ENCODE measurements at regions not wholly inside any gene's neighbourhood (a gene's known extent, or its start where the extent isn't known, plus 50 kb on each side); places are given as distances from the start of the nearest gene placed in this dataset.

DNA sequence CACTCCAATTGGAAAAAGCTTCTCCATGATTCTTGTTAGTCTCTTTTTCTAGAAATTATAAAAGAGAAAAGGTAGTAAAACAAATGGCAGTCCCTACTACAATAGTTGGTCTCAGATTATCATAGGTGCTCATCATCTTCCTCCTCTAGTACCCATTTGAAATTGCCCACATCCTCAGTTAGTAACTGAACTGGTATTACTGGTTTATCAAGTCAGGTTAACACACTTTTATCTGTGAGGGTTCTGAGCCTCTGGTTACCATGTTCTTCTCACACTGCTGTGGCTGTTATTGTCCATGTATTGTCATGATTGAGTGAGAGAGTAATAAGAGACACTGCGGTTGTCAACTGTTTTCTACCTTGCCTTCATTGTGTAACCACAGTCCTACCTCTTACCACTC lies 901.7 kb downstream of the TLE1 start:
- TF ChIP-seq, protein P1, sequence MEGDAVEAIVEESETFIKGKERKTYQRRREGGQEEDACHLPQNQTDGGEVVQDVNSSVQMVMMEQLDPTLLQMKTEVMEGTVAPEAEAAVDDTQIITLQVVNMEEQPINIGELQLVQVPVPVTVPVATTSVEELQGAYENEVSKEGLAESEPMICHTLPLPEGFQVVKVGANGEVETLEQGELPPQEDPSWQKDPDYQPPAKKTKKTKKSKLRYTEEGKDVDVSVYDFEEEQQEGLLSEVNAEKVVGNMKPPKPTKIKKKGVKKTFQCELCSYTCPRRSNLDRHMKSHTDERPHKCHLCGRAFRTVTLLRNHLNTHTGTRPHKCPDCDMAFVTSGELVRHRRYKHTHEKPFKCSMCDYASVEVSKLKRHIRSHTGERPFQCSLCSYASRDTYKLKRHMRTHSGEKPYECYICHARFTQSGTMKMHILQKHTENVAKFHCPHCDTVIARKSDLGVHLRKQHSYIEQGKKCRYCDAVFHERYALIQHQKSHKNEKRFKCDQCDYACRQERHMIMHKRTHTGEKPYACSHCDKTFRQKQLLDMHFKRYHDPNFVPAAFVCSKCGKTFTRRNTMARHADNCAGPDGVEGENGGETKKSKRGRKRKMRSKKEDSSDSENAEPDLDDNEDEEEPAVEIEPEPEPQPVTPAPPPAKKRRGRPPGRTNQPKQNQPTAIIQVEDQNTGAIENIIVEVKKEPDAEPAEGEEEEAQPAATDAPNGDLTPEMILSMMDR (IDR thresholded peaks at IDR 0.05; ENCODE audit: insufficient read depth, low read length, poor library complexity, severe bottlenecking): no peak
- no peak for TF ChIP-seq EZH2phosphoT487 (conservative IDR thresholded peaks at IDR 0.05; ENCODE audit: low read length)
- no peak overlapping the region for H3K4me3 ChIP-seq (ENCODE audit: insufficient read depth, low read length, poor library complexity, severe bottlenecking)
- H4K20me1 ChIP-seq (ENCODE audit: low read depth, low read length): no peaks in the 10 kb centered on the region
- H2AFZ ChIP-seq (ENCODE audit: low read depth, low read length, severe bottlenecking): no peak overlapping the region
- no peaks in the 10 kb centered on the region for H3K36me3 ChIP-seq (ENCODE audit: low read length)
- H3K9me2 ChIP-seq (replicated peaks; ENCODE audit: insufficient read depth, low read length): no peaks in the 10 kb centered on the region
- H3K9ac ChIP-seq (ENCODE audit: low read length): no peak overlapping the region
- no peaks in the 10 kb centered on the region for H3K27me3 ChIP-seq (ENCODE audit: low read length)
- H3K27ac ChIP-seq (ENCODE audit: low read depth, low read length): no peak overlapping the region
- no peak overlapping the region for H3K4me2 ChIP-seq (ENCODE audit: low read depth, low read length, poor library complexity, severe bottlenecking)
- H3K9me3 ChIP-seq (ENCODE audit: insufficient read depth, low read length): no peaks in the 10 kb centered on the region
- H3K79me2 ChIP-seq (ENCODE audit: insufficient read depth, low read length): no peaks in the 10 kb centered on the region
- no peaks in the 10 kb centered on the region for H3F3A ChIP-seq (ENCODE audit: insufficient read depth)

DNA sequence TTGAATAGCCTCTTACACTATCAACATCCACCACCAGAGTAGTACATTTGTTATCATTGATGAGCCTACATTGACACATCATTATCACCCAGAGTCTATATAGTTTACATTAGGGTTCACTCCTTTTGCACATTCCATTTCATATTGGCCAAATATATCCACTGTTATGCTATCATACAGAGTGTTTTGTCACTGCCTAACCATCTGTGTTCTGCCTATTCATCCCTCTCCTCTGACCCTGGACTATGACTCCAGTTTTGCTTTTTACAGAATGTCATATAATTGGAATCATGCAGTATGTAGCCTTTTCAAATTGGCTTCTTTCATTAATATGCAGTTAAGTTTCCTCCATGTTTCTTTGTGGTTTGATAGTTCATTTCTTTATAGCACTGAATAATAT lies 904.7 kb downstream of the TLE1 start:
- no peak overlapping the region for H3K9ac ChIP-seq (ENCODE audit: low read length)
- H4K20me1 ChIP-seq (ENCODE audit: low read depth, low read length): no peaks in the 10 kb centered on the region
- no peaks in the 10 kb centered on the region for H3F3A ChIP-seq (ENCODE audit: insufficient read depth)
- H2AFZ ChIP-seq (ENCODE audit: low read depth, low read length, severe bottlenecking): no peak overlapping the region
- H3K4me2 ChIP-seq (ENCODE audit: low read depth, low read length, poor library complexity, severe bottlenecking): no peak overlapping the region
- H3K4me3 ChIP-seq (ENCODE audit: insufficient read depth, low read length, poor library complexity, severe bottlenecking): no peak overlapping the region
- H3K79me2 ChIP-seq (ENCODE audit: insufficient read depth, low read length): no peaks in the 10 kb centered on the region
- no peak overlapping the region for H3K27ac ChIP-seq (ENCODE audit: low read depth, low read length)
- no peaks in the 10 kb centered on the region for H3K36me3 ChIP-seq (ENCODE audit: low read length)
- H3K9me3 ChIP-seq (ENCODE audit: insufficient read depth, low read length): no peaks in the 10 kb centered on the region
- TF ChIP-seq, protein P1 (IDR thresholded peaks at IDR 0.05; ENCODE audit: insufficient read depth, low read length, poor library complexity, severe bottlenecking): no peak
- no peak for TF ChIP-seq EZH2phosphoT487 (conservative IDR thresholded peaks at IDR 0.05; ENCODE audit: low read length)
- 0 out of 2 replicates have a peak, but pooled peaks cover 2% of the 10 kb centered on the region for H3K9me2 ChIP-seq (replicated peaks; ENCODE audit: insufficient read depth, low read length)
- H3K27me3 ChIP-seq (ENCODE audit: low read length): no peaks in the 10 kb centered on the region

DNA sequence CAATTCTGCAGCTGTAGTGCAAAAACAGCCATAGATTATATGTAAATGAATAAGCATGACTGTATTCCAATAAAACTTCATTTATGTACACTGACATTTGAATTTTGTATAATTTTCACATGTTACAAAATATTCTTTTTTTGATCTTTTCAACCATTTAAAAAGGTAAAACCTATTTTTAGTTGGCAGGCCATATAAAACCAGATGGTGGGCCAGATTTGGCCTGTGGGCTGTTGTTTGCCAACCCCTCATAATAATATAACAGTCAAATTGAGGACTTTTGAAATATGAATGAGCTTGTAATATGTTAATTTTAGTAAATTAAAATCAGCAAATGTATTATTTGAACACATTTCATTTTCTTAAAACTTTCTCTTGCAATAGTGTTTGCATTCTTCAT lies 913.4 kb downstream of the TLE1 start:
- H3K36me3 ChIP-seq (ENCODE audit: low read length): no peaks in the 10 kb centered on the region
- H3K79me2 ChIP-seq (ENCODE audit: insufficient read depth, low read length): no peaks in the 10 kb centered on the region
- H3K4me2 ChIP-seq (ENCODE audit: low read depth, low read length, poor library complexity, severe bottlenecking): no peak overlapping the region
- no peaks in the 10 kb centered on the region for H4K20me1 ChIP-seq (ENCODE audit: low read depth, low read length)
- TF ChIP-seq, protein P1 (IDR thresholded peaks at IDR 0.05; ENCODE audit: insufficient read depth, low read length, poor library complexity, severe bottlenecking): no peak
- TF ChIP-seq EZH2phosphoT487 (conservative IDR thresholded peaks at IDR 0.05; ENCODE audit: low read length): no peak
- no peak overlapping the region for H3K27ac ChIP-seq (ENCODE audit: low read depth, low read length)
- peaks cover 2% of the 10 kb centered on the region; the same call in 1 of the 2 replicates for H3K9me2 ChIP-seq (replicated peaks; ENCODE audit: insufficient read depth, low read length)
- no peak overlapping the region for H3K4me3 ChIP-seq (ENCODE audit: insufficient read depth, low read length, poor library complexity, severe bottlenecking)
- no peaks in the 10 kb centered on the region for H3F3A ChIP-seq (ENCODE audit: insufficient read depth)
- no peaks in the 10 kb centered on the region for H3K27me3 ChIP-seq (ENCODE audit: low read length)
- no peak overlapping the region for H2AFZ ChIP-seq (ENCODE audit: low read depth, low read length, severe bottlenecking)
- no peaks in the 10 kb centered on the region for H3K9me3 ChIP-seq (ENCODE audit: insufficient read depth, low read length)
- no peak overlapping the region for H3K9ac ChIP-seq (ENCODE audit: low read length)
